ENCODE measurements at regions not wholly inside any gene's neighbourhood (a gene's known extent, or its start where the extent isn't known, plus 50 kb on each side); places are given as distances from the start of the nearest gene placed in this dataset.

DNA sequence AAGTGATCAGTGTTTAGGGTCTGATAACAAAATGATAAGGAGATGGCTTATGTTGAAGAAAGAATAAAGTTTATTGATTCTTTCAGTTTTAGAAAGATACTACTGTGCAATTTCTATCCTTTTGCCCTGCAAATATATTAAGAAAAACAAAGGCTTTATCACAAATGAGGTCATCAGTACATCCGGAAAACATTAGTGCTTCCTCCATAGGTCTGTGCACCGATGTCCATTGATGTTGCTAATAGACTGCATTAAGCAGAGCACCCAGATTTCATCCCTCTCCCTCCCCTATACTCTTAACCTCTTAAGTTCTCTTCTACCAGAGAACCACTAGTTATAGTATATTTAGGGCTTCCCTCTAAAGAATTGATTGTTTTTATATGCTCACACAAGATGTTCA is 53.7 kb upstream of the HHIP start:
- Histone ChIP-seq H3K9me3 (ENCODE audit: severe bottlenecking) (no peaks in the 10 kb centered on the region), H3K4me3 (ENCODE audit: severe bottlenecking) (no peak overlapping the region), H3K4me1 (ENCODE audit: insufficient read depth, poor library complexity, severe bottlenecking) (peaks cover 8% of the 10 kb centered on the region), H3K27me3 (ENCODE audit: insufficient read depth, poor library complexity, severe bottlenecking) (no peaks in the 10 kb centered on the region), H3K27ac (ENCODE audit: poor library complexity, severe bottlenecking) (peak overlapping the region; percentile 55), H3K36me3 (ENCODE audit: low read depth) (no peaks in the 10 kb centered on the region)
- no peak for DNase-seq (ENCODE audit: low spot score)
- no peak for ATAC-seq (ENCODE audit: low read depth)
- TF ChIP-seq, protein P1, sequence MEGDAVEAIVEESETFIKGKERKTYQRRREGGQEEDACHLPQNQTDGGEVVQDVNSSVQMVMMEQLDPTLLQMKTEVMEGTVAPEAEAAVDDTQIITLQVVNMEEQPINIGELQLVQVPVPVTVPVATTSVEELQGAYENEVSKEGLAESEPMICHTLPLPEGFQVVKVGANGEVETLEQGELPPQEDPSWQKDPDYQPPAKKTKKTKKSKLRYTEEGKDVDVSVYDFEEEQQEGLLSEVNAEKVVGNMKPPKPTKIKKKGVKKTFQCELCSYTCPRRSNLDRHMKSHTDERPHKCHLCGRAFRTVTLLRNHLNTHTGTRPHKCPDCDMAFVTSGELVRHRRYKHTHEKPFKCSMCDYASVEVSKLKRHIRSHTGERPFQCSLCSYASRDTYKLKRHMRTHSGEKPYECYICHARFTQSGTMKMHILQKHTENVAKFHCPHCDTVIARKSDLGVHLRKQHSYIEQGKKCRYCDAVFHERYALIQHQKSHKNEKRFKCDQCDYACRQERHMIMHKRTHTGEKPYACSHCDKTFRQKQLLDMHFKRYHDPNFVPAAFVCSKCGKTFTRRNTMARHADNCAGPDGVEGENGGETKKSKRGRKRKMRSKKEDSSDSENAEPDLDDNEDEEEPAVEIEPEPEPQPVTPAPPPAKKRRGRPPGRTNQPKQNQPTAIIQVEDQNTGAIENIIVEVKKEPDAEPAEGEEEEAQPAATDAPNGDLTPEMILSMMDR (IDR thresholded peaks at IDR 0.05; ENCODE audit: poor library complexity, severe bottlenecking): no peak

DNA sequence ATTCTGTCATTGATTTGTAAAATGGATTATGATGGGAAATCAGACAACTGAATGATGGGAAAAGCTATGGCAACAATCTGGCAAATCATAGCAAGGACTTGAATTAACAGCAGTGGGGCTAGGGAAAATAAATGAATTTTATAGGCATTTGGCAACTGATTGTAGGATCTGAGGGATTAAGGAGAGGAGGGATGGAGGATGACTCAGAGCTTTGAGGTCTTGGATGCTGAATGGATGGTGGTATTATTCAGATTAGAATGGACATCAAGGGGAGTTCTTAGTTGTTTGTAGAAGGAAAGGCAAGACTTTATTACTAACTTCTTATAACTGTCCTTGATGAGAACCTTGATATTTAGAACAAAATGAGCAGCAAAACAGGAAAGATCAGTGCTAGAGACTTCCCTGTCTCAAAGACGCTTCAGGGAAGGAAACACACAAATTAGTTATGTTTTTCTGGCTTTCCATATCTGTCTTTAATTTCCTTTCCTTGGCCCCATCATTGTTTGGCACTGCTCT is 51.4 kb upstream of the HHIP start:
- TF ChIP-seq, protein P1 (IDR thresholded peaks at IDR 0.05; ENCODE audit: poor library complexity, severe bottlenecking): no peak
- Histone ChIP-seq H3K4me3 (ENCODE audit: severe bottlenecking) (no peak overlapping the region), H3K9me3 (ENCODE audit: severe bottlenecking) (no peaks in the 10 kb centered on the region), H3K27ac (ENCODE audit: poor library complexity, severe bottlenecking) (no peak overlapping the region), H3K36me3 (ENCODE audit: low read depth) (no peaks in the 10 kb centered on the region), H3K27me3 (ENCODE audit: insufficient read depth, poor library complexity, severe bottlenecking) (no peaks in the 10 kb centered on the region), H3K4me1 (ENCODE audit: insufficient read depth, poor library complexity, severe bottlenecking) (peaks cover 8% of the 10 kb centered on the region)
- DNase-seq (ENCODE audit: low spot score) (no peak), ATAC-seq (ENCODE audit: low read depth) (no peak)

DNA sequence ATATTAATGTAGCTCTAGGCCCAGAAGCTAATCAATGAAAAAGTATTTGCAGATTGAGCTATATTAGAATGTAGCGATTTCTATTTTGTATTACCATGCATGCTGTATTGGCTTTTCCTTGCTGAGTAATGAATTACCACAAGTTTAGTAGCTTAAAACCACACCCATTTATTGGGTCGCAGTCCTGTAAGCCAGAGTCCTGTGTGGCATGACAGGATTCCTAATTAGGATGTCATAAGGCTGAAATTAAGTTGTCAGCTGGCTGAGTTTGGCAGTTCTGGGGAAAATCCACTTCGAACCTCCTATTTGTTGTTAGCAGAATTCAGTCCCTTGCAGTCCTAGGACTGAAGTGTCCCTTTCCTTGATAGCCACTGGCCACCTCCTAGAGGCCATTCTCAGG is 50.3 kb upstream of the HHIP start:
- no peaks in the 10 kb centered on the region for H3K27me3 ChIP-seq (ENCODE audit: insufficient read depth, poor library complexity, severe bottlenecking)
- TF ChIP-seq, protein P1 (IDR thresholded peaks at IDR 0.05; ENCODE audit: poor library complexity, severe bottlenecking): no peak
- DNase-seq (ENCODE audit: low spot score): no peak

More for the DNA sequence above, 50.3 kb upstream of the HHIP start:
- Histone ChIP-seq H3K27ac (ENCODE audit: poor library complexity, severe bottlenecking) (no peak overlapping the region), H3K4me1 (ENCODE audit: insufficient read depth, poor library complexity, severe bottlenecking) (peaks cover 8% of the 10 kb centered on the region), H3K36me3 (ENCODE audit: low read depth) (no peaks in the 10 kb centered on the region), H3K9me3 (ENCODE audit: severe bottlenecking) (no peaks in the 10 kb centered on the region), H3K4me3 (ENCODE audit: severe bottlenecking) (no peak overlapping the region)
- no peak for ATAC-seq (ENCODE audit: low read depth)
